NAMALWA (cell line): ENCODE measurements at regions not wholly inside any gene's neighbourhood (a gene's known extent, or its start where the extent isn't known, plus 50 kb on each side); places are given as distances from the start of the nearest gene placed in this dataset.
"Not testable (repeated sequence)": the region's sequence is repeated elsewhere in the genome, so short reads cannot be mapped to it uniquely, and the experiment has no call there.

Source experiments
- DNase-seq: peaks from one replicate; pipeline ENCODE4 v3.0.0-alpha.2; 2015; ENCODE audit warnings: low spot score

GRCh38 chr6:12618296-12618695, 98.3 kb upstream of the PHACTR1 start:
- no peak for DNase-seq

GRCh38 chr6:12621754-12622153, 94.8 kb upstream of the PHACTR1 start:
- no peak for DNase-seq

DNA sequence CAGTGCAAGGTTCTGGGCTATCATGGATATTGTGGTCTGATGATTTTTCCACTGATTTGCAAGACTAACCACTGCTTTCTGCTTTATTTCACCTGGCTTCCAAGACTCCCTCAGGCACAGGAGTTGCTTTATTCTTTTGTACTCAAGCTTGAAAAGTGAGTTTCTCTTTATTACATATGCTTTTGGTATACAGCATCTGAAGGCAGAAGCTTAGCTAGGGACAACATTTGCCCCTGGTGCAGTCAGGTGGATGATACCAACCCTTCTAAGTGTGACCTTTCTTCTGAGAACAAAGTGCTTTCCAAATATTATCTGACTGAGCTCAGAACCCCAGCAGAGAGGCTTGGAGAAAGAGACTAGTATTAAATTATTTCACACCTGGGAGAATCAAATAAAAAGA, 94.0 kb upstream of the PHACTR1 start:
- DNase-seq, result no peak

- DNase-seq, result no peak
Observed at GRCh38 chr6:12624142-12624837, 92.3 kb upstream of the PHACTR1 start.

DNA sequence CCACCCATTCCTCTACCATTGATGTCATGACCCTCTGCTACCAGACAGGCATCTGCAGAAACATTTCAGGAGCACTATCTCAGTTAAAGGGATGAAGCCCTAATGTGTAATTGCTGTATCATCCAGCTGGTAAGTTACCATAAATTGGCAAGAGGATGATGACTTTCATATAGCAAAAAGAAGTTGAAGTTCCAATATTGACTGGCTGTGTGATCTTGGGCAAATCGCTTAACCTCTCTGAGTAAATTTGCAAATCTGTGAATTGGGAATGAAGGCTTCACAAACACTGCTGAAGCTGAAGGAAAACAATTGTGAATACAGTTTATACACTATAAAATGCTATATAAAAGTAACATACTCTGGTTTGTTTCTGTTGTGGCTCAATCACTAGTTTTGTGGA, 89.5 kb upstream of the PHACTR1 start:
- no peak for DNase-seq

GRCh38 chr6:12628327-12628726, 88.2 kb upstream of the PHACTR1 start:
- DNase-seq, result no peak

GRCh38 chr6:12633746-12634145, 82.8 kb upstream of the PHACTR1 start:
- DNase-seq, result not testable (repeated sequence)

DNA sequence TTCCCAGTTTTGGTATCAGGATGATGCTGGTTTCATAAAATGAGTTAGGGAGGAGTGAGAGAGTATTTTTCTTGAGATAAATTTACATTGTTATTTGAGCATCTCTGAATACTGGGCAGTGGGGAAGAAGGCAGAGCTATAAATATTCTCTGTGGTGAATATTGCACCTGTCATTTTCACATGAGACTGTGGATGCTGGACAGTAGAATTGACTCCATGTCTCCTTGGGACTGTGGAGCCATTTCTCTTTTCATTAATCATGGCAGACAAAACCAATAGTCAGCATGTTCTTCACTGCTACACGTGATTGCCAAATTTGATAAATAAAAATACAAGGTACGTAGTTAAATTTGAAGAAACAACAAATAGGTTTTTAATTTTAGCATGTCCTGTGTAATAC, 81.2 kb upstream of the PHACTR1 start:
- DNase-seq, result no peak

- DNase-seq, result no peak
Observed at GRCh38 chr6:12635813-12636212, 80.8 kb upstream of the PHACTR1 start.

GRCh38 chr6:12636336-12636735, 80.2 kb upstream of the PHACTR1 start:
- DNase-seq, result peak; percentile 9

DNA sequence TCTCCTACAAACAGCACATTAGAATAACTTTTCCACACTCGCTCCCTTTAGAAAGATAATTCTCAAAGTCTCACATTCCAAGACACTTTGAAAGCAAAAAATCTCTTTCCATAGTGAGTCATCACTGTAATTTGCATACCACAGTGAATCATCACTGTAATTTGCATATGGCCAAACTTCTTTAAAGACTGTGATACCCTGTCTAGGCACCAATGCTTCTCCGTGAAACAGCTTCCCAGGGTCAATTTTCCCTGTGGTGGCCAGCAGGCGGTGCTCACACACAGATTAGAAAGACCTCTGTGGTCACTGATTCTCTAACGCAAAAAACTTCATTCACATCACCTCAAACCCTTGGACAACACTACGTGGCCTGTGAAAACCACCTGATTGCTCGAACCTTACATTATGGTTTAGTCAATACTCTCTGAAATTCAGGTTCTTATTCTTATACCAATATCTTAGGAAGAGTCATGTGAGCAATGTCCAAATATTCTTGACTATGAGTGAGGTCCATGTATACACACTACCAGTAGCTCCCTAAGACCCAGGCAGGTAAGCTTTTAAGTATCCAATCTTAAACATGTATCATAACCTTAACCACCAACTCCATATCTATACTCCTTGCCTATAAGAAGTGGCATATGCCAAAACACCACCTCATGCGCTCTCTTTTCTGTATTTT, 78.5 kb upstream of the PHACTR1 start:
- peak; percentile 78 for DNase-seq

DNA sequence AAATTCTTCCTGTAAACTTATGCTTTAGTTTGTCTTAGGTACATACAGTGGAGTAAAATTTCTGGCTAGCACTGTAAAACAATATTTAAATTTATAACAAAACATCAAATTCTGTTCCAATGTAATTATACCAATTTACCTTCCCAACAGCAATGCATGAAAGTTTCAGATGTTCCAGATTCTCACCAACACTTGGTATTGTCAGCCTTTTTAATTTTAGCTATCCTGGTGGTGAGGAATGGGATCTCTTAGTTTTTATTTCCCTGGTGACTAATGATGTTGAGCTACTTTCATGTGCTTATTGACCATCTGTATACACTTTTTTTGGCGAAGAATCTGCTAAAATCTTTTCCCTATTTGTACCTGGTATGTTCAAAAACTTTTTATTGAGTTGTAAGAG, 76.1 kb upstream of the PHACTR1 start:
- no peak for DNase-seq

GRCh38 chr6:12641785-12642184, 74.8 kb upstream of the PHACTR1 start:
- DNase-seq, result not testable (repeated sequence)

- DNase-seq, result no peak
Observed at GRCh38 chr6:12645941-12646340, 70.6 kb upstream of the PHACTR1 start.

- DNase-seq, result no peak
Observed at GRCh38 chr6:12648171-12648570, 68.4 kb upstream of the PHACTR1 start.

- DNase-seq, result no peak
Observed at GRCh38 chr6:12649325-12649724, 67.2 kb upstream of the PHACTR1 start.

DNA sequence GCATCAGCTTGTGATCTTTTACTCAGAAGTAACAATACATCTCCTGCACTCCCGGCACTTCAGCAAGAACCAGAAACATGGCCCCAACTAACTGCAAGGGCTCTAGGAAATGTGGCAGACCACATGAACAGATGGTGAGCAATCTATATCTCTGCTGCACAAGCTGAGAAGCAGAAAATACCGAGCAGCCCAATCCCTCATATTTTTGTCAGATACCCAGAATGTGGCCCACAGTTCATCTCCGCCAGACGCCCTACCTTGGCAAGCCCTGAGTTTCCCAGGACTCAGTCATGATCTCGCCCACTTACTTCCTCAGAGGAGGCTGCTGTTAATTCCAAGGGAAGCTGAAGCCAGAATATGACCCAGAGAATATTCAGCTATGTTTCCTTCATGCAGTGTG, 63.1 kb upstream of the PHACTR1 start:
- DNase-seq, result no peak

DNA sequence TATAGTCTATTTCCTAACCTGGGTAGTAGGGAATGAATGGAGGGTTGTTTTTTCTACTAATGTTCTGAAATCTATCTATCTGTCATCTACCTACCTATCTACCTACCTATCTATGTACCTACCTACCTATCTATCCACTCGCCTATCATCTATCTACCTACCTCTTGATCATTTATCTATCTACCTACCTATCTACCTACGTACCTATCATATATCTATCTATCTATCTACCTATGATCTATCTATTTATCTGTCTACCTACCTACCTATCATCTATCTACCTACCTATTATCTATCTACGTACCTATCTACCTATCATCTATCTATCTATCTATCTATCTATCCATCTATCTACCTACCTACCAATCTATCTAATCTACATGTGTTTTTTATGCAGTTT, 62.5 kb upstream of the PHACTR1 start:
- DNase-seq, result no peak

- no peak for DNase-seq
Observed at GRCh38 chr6:12654514-12654913, 62.1 kb upstream of the PHACTR1 start.

DNA sequence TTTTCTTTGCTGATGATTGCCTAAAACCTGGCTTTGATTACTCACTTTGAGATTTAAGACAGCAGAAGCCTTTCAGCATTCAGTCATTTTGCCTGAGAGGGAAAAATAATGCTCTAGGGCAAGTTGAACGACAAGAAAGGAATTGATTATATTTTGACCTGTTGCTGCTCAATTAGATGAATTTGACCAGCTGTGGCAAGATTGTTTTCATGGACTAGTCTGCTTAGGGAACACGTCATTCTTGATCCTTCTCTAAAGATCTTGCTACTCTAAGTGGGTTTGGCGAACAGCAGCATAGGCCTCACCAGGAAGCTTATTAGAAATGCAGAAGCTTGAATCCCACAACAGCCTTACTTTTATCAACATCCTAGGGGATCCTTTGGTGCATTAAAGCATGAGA, 59.7 kb upstream of the PHACTR1 start:
- no peak for DNase-seq

DNA sequence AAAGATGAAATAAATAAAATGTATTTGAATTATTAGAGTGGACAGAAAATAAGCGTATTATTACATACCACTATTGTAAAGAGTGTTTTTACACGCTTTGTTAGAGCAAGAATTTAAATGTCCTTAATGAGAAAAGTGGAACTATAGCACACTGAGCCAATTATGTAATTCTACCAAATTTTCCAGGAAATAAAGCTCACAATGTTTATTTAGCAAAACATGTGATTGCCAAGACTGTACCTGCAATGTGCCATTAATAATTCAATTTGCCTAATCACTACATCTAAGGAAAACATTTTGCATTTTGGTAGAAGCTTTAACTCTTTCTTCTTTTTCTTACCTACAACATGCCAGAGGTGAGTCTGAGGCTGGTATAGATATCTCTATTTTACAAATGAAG, 58.7 kb upstream of the PHACTR1 start:
- DNase-seq, result no peak

GRCh38 chr6:12661432-12662089, 55.0 kb upstream of the PHACTR1 start:
- no peak for DNase-seq
